ENCODE measurements at regions not wholly inside any gene's neighbourhood (a gene's known extent, or its start where the extent isn't known, plus 50 kb on each side); places are given as distances from the start of the nearest gene placed in this dataset.

DNA sequence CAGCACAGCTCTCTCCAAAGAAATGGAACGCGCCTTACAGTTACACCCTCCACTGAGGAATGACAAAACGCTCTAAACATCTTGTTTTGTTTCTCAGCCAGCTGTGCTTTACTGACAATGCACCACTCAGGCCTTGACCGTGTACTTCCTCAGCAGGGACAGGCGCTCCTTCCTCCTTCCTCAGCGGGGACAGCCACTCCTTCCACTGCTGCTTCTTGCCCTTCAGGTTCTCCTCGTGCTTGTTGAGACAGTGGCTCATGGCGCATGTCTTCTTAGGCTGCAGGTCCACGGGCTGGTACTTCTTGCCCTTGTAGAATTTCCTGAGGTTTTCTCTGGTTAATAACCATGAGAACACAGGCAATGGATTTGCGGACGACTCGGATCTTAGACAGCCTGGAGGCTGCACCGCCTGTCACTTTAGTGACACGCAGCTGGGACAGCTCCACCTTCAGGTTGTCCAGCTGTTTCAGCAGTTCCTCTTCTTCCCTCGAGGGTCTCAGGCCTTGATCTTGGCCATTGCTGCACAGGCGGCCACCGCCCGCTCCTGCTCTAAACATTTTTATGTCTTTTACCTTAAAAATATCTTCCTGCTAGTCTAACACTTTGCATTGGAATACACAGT is 613.8 kb downstream of the BRD1 start (continued):
- TF ChIP-seq ZNF792 (tag by site-specific recombination; IDR thresholded peaks at IDR 0.05): no peak
- TF ChIP-seq ZNF768 (tag by site-specific recombination; IDR thresholded peaks at IDR 0.05): no peak
- TF ChIP-seq, protein P1, sequence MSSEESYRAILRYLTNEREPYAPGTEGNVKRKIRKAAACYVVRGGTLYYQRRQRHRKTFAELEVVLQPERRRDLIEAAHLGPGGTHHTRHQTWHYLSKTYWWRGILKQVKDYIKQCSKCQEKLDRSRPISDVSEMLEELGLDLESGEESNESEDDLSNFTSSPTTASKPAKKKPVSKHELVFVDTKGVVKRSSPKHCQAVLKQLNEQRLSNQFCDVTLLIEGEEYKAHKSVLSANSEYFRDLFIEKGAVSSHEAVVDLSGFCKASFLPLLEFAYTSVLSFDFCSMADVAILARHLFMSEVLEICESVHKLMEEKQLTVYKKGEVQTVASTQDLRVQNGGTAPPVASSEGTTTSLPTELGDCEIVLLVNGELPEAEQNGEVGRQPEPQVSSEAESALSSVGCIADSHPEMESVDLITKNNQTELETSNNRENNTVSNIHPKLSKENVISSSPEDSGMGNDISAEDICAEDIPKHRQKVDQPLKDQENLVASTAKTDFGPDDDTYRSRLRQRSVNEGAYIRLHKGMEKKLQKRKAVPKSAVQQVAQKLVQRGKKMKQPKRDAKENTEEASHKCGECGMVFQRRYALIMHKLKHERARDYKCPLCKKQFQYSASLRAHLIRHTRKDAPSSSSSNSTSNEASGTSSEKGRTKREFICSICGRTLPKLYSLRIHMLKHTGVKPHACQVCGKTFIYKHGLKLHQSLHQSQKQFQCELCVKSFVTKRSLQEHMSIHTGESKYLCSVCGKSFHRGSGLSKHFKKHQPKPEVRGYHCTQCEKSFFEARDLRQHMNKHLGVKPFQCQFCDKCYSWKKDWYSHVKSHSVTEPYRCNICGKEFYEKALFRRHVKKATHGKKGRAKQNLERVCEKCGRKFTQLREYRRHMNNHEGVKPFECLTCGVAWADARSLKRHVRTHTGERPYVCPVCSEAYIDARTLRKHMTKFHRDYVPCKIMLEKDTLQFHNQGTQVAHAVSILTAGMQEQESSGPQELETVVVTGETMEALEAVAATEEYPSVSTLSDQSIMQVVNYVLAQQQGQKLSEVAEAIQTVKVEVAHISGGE (tag by site-specific recombination; conservative IDR thresholded peaks at IDR 0.05; ENCODE audit: low read depth): no peak
- no peak for TF ChIP-seq ZNF654 (tag by site-specific recombination; IDR thresholded peaks at IDR 0.05; ENCODE audit: low read depth)
- TF ChIP-seq ZNF366 (tag by site-specific recombination; conservative IDR thresholded peaks at IDR 0.05): no peak
- no peak for TF ChIP-seq ZNF76 (tag by site-specific recombination; IDR thresholded peaks at IDR 0.05; ENCODE audit: borderline replicate concordance, low read depth)
- no peak for TF ChIP-seq GLI4 (tag by site-specific recombination; IDR thresholded peaks at IDR 0.05)
- no peak for TF ChIP-seq ZNF146 (tag by site-specific recombination; IDR thresholded peaks at IDR 0.05)
- no peak for TF ChIP-seq IKZF3 (tag by site-specific recombination; IDR thresholded peaks at IDR 0.05)

DNA sequence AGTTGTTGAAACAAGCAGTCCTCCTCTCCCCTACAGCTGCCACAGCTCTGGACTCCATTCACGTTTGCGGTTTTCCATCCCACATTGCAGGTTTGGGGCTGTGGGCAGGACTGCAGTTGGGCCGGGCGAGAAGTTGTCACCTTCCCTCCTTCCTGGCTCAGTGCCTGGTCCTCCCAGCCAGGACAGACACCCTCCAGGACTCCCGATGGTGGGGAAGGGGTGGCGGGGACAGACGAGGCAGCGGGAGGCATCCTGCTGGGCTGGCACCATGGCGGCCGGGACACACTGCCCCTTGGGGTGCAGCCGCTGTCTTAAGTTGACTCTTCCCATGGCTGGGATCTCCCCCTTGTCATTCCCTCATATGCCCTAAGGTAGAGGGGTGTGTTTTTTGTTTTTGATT is 615.2 kb downstream of the BRD1 start:
- ChIA-PET CTCF (interaction anchor here (0.8 kb wide), 1 partner anchor 92 kb away, joined by 3 read pairs; no protein-coding TSS in a partner anchor), POLR2A (no interaction called here)
- Histone ChIP-seq H3K9me3 (ENCODE audit: control insufficient read depth, insufficient read depth, low read depth, low read length) (no peaks in the 10 kb centered on the region), H3K4me3 (ENCODE audit: low read depth, low read length) (no peak overlapping the region), H3K27ac (ENCODE audit: extremely low read depth, low read depth, low read length) (no peak overlapping the region), H3K4me1 (ENCODE audit: control insufficient read depth, insufficient read depth, low read length) (0 out of 2 replicates have a peak, but pooled peaks cover 6% of the 10 kb centered on the region), H3K36me3 (ENCODE audit: control insufficient read depth in 2 of 2, insufficient read depth in 1 of 2, low read length in 2 of 2) (no peaks in the 10 kb centered on the region)
- TF ChIP-seq GLIS1 (tag by site-specific recombination; IDR thresholded peaks at IDR 0.05) (no peak), ZNF404 (tag by site-specific recombination; IDR thresholded peaks at IDR 0.05) (no peak), ZSCAN16 (tag by site-specific recombination; IDR thresholded peaks at IDR 0.05) (no peak), YY2 (tag by site-specific recombination; IDR thresholded peaks at IDR 0.05) (no peak), HOXD13 (CRISPR knock-in tag; IDR thresholded peaks at IDR 0.05; ENCODE audit: borderline replicate concordance) (no peak), ZNF391 (tag by site-specific recombination; IDR thresholded peaks at IDR 0.05; ENCODE audit: borderline replicate concordance, low read depth) (no peak), ZNF132 (tag by site-specific recombination; IDR thresholded peaks at IDR 0.05; ENCODE audit: borderline replicate concordance) (no peak), SP3 (tag by site-specific recombination; IDR thresholded peaks at IDR 0.05) (no peak), ZBTB7A (tag by site-specific recombination; IDR thresholded peaks at IDR 0.05; ENCODE audit: low read depth) (no peak), SP7 (tag by site-specific recombination; IDR thresholded peaks at IDR 0.05) (no peak), OVOL3 (tag by site-specific recombination; IDR thresholded peaks at IDR 0.05) (no peak), ZNF843 (tag by site-specific recombination; IDR thresholded peaks at IDR 0.05) (no peak), GLIS2 (tag by site-specific recombination; IDR thresholded peaks at IDR 0.05) (no peak), ZNF677 (tag by site-specific recombination; IDR thresholded peaks at IDR 0.05) (no peak)
- TF ChIP-seq, protein P2, sequence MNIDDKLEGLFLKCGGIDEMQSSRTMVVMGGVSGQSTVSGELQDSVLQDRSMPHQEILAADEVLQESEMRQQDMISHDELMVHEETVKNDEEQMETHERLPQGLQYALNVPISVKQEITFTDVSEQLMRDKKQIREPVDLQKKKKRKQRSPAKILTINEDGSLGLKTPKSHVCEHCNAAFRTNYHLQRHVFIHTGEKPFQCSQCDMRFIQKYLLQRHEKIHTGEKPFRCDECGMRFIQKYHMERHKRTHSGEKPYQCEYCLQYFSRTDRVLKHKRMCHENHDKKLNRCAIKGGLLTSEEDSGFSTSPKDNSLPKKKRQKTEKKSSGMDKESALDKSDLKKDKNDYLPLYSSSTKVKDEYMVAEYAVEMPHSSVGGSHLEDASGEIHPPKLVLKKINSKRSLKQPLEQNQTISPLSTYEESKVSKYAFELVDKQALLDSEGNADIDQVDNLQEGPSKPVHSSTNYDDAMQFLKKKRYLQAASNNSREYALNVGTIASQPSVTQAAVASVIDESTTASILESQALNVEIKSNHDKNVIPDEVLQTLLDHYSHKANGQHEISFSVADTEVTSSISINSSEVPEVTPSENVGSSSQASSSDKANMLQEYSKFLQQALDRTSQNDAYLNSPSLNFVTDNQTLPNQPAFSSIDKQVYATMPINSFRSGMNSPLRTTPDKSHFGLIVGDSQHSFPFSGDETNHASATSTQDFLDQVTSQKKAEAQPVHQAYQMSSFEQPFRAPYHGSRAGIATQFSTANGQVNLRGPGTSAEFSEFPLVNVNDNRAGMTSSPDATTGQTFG (tag by site-specific recombination; IDR thresholded peaks at IDR 0.05; ENCODE audit: borderline replicate concordance): no peak
- TF ChIP-seq, protein P3, sequence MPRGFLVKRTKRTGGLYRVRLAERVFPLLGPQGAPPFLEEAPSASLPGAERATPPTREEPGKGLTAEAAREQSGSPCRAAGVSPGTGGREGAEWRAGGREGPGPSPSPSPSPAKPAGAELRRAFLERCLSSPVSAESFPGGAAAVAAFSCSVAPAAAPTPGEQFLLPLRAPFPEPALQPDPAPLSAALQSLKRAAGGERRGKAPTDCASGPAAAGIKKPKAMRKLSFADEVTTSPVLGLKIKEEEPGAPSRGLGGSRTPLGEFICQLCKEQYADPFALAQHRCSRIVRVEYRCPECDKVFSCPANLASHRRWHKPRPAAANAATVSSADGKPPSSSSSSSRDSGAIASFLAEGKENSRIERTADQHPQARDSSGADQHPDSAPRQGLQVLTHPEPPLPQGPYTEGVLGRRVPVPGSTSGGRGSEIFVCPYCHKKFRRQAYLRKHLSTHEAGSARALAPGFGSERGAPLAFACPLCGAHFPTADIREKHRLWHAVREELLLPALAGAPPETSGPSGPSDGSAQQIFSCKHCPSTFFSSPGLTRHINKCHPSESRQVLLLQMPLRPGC (tag by site-specific recombination; IDR thresholded peaks at IDR 0.05): no peak
- TF ChIP-seq, protein P4, sequence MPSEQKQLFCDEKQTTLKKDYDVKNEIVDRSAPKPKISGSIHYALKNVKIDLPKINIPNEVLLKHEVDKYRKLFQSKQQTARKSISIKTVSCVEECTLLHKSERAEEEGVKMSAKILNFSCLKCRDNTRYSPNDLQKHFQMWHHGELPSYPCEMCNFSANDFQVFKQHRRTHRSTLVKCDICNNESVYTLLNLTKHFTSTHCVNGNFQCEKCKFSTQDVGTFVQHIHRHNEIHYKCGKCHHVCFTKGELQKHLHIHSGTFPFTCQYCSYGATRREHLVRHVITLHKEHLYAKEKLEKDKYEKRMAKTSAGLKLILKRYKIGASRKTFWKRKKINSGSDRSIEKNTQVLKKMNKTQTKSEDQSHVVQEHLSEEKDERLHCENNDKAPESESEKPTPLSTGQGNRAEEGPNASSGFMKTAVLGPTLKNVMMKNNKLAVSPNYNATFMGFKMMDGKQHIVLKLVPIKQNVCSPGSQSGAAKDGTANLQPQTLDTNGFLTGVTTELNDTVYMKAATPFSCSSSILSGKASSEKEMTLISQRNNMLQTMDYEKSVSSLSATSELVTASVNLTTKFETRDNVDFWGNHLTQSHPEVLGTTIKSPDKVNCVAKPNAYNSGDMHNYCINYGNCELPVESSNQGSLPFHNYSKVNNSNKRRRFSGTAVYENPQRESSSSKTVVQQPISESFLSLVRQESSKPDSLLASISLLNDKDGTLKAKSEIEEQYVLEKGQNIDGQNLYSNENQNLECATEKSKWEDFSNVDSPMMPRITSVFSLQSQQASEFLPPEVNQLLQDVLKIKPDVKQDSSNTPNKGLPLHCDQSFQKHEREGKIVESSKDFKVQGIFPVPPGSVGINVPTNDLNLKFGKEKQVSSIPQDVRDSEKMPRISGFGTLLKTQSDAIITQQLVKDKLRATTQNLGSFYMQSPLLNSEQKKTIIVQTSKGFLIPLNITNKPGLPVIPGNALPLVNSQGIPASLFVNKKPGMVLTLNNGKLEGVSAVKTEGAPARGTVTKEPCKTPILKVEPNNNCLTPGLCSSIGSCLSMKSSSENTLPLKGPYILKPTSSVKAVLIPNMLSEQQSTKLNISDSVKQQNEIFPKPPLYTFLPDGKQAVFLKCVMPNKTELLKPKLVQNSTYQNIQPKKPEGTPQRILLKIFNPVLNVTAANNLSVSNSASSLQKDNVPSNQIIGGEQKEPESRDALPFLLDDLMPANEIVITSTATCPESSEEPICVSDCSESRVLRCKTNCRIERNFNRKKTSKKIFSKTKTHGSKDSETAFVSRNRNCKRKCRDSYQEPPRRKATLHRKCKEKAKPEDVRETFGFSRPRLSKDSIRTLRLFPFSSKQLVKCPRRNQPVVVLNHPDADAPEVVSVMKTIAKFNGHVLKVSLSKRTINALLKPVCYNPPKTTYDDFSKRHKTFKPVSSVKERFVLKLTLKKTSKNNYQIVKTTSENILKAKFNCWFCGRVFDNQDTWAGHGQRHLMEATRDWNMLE (tag by site-specific recombination; conservative IDR thresholded peaks at IDR 0.05; ENCODE audit: low read depth): no peak
